H1 (cell line): ENCODE measurements at regions not wholly inside any gene's neighbourhood (a gene's known extent, or its start where the extent isn't known, plus 50 kb on each side); places are given as distances from the start of the nearest gene placed in this dataset.

Source experiments
- CTCF ChIA-PET: fragments of 300-600 bp; sonication (Branson Sonifier 250); formaldehyde crosslinking; loops from one replicate; lab custom pipeline; 2021; ENCODE audit not compliant: partially characterized antibody; lab: Charles Lee
- POLR2A ChIA-PET: fragments of 300-600 bp; sonication (Branson Sonifier 250); formaldehyde crosslinking; loops from one replicate; lab custom pipeline; 2021; ENCODE audit warnings: inconsistent platforms; ENCODE audit not compliant: partially characterized antibody; lab: Charles Lee
- DNase-seq, 2 experiments: peaks; one replicate each; pipeline versions ENCODE4 v3.0.0 to v3.0.0-alpha.2; 2010 to 2022; ENCODE audit warnings: low spot score in 2 of 2, low read depth in 1 of 2, mixed read lengths in 1 of 2
- FAIRE-seq: peaks from 2 replicates; lab custom pipeline; 2011; peaks lifted over from hg19 to GRCh38; lab: Jason Lieb, UNC
- H2AFZ ChIP-seq: 2 replicates; pipeline ENCODE4 v1.8.1; 2012; ENCODE audit warnings: low read length, inconsistent platforms
- H2AK5ac ChIP-seq: 2 replicates; pipeline ENCODE4 v1.6.1; 2013; ENCODE audit warnings: low read depth, low read length
- H2BK120ac ChIP-seq: replicated peaks from 2 replicates; pipeline ENCODE3; 2013; ENCODE audit warnings: low read depth, low read length, inconsistent platforms
- H2BK12ac ChIP-seq: 2 replicates; pipeline ENCODE4 v1.6.1; 2013; ENCODE audit warnings: low read depth, low read length
- H2BK15ac ChIP-seq: 2 replicates; pipeline ENCODE4 v1.6.1; 2013; ENCODE audit warnings: low read length
- H2BK20ac ChIP-seq: 2 replicates; pipeline ENCODE4 v1.6.1; 2013; ENCODE audit warnings: low read length
- H2BK5ac ChIP-seq: 2 replicates; pipeline ENCODE4 v1.6.1; 2013; ENCODE audit warnings: low read depth, low read length
- H3K14ac ChIP-seq: 2 replicates; pipeline ENCODE4 v1.6.1; 2013; ENCODE audit warnings: inconsistent platforms; ENCODE audit not compliant: insufficient read length
- H3K18ac ChIP-seq: 2 replicates; pipeline ENCODE4 v1.6.1; 2013; ENCODE audit warnings: low read length; ENCODE audit errors: extremely low read depth
- H3K23ac ChIP-seq: 2 replicates; pipeline ENCODE4 v1.6.1; 2013; ENCODE audit warnings: inconsistent platforms; ENCODE audit not compliant: insufficient read length
- H3K23me2 ChIP-seq: 2 replicates; pipeline ENCODE4 v1.6.1; 2013; ENCODE audit warnings: low read depth, low read length
- H3K27ac ChIP-seq: 2 replicates; pipeline ENCODE4 v1.6.1; 2011; ENCODE audit warnings: low read depth, low read length, inconsistent platforms
- H3K27me3 ChIP-seq, 4 experiments: replicated peaks in 1 of 4; 1 replicate in 1 of 4; 2 replicates in 3 of 4; pipeline versions ENCODE4 v1.6.1 to v1.8.1; 2011 to 2013; ENCODE audit warnings: low read length in 3 of 4, mild to moderate bottlenecking in 3 of 4, inconsistent platforms in 2 of 4, mixed read lengths in 2 of 4, moderate library complexity in 1 of 4; ENCODE audit not compliant: control insufficient read depth in 3 of 4, insufficient read depth in 3 of 4; ENCODE audit errors: extremely low read depth in 1 of 4
- H3K36me3 ChIP-seq, 4 experiments: 2 replicates each; pipeline versions ENCODE4 v1.6.1 to v1.8.1; 2011 to 2013; ENCODE audit warnings: mild to moderate bottlenecking in 4 of 4, low read length in 3 of 4, moderate library complexity in 2 of 4, control low read depth in 1 of 4, inconsistent platforms in 1 of 4; ENCODE audit not compliant: insufficient read depth in 4 of 4, control insufficient read depth in 2 of 4
- H3K4ac ChIP-seq: replicated peaks from 2 replicates; pipeline ENCODE3; 2013; ENCODE audit warnings: low read length, low read depth, mixed read lengths, inconsistent platforms; ENCODE audit not compliant: insufficient read length
- H3K4me1 ChIP-seq, 4 experiments: replicated peaks in 1 of 4; 1 replicate in 1 of 4; 2 replicates in 3 of 4; pipeline versions ENCODE4 v1.6.1 to v1.8.1; 2011 to 2013; ENCODE audit warnings: low read length in 3 of 4, inconsistent platforms in 2 of 4, mixed read lengths in 1 of 4; ENCODE audit not compliant: insufficient read depth in 4 of 4, control insufficient read depth in 3 of 4
- H3K4me2 ChIP-seq, 2 experiments: 2 replicates each; pipeline versions ENCODE4 v1.6.1 to v1.8.1; 2011 to 2013; ENCODE audit warnings: low read depth in 2 of 2, low read length in 2 of 2, control low read depth in 1 of 2, inconsistent platforms in 1 of 2, mild to moderate bottlenecking in 1 of 2; ENCODE audit not compliant: insufficient read depth in 1 of 2
- H3K4me3 ChIP-seq, 4 experiments: fragments of 200-600, 300-600 bp in 1 of 4; sonication (generic), shearing (Covaris generic), sonication (Bioruptor Twin) in 1 of 4; 2 replicates each; pipeline versions ENCODE4 v1.5.1 to v1.8.1; 2011 to 2016; ENCODE audit warnings: low read length in 4 of 4, low read depth in 3 of 4, control low read depth in 2 of 4, inconsistent platforms in 2 of 4, mild to moderate bottlenecking in 2 of 4, mixed read lengths in 1 of 4, moderate library complexity in 1 of 4; ENCODE audit not compliant: insufficient read depth in 2 of 4; ENCODE audit errors: extremely low read depth in 1 of 4
- H3K56ac ChIP-seq: replicated peaks from 2 replicates; pipeline ENCODE3; 2013; ENCODE audit warnings: low read depth, mild to moderate bottlenecking, mixed read lengths, low read length, inconsistent platforms; ENCODE audit not compliant: insufficient read length
- H3K79me1 ChIP-seq: 2 replicates; pipeline ENCODE4 v1.6.1; 2013; ENCODE audit warnings: low read depth, low read length, control low read depth
- H3K79me2 ChIP-seq, 2 experiments: 2 replicates each; pipeline versions ENCODE4 v1.6.1 to v1.8.1; 2012 to 2013; ENCODE audit warnings: low read length in 2 of 2, mild to moderate bottlenecking in 2 of 2, inconsistent platforms in 1 of 2; ENCODE audit not compliant: insufficient read depth in 2 of 2, control insufficient read depth in 1 of 2
- H3K9ac ChIP-seq, 4 experiments: replicated peaks in 1 of 4; 1 replicate in 1 of 4; 2 replicates in 3 of 4; pipeline versions ENCODE4 v1.6.1 to v1.8.1; 2011 to 2013; ENCODE audit warnings: low read depth in 3 of 4, low read length in 3 of 4, control low read depth in 2 of 4, mild to moderate bottlenecking in 2 of 4, moderate library complexity in 2 of 4, inconsistent platforms in 1 of 4; ENCODE audit errors: extremely low read depth in 1 of 4
- H3K9me3 ChIP-seq, 2 experiments: 2 replicates each; pipeline versions ENCODE4 v1.6.1 to v1.8.1; 2012 to 2013; ENCODE audit warnings: mild to moderate bottlenecking in 2 of 2, moderate library complexity in 2 of 2, control low read depth in 1 of 2, inconsistent platforms in 1 of 2, low read depth in 1 of 2, low read length in 1 of 2, mixed read lengths in 1 of 2; ENCODE audit not compliant: insufficient read depth in 2 of 2
- H4K20me1 ChIP-seq, 2 experiments: replicated peaks in 1 of 2; 2 replicates each; pipeline versions ENCODE3 to v1.8.1; 2011 to 2013; ENCODE audit warnings: inconsistent platforms in 2 of 2, low read length in 2 of 2, mild to moderate bottlenecking in 1 of 2; ENCODE audit not compliant: insufficient read depth in 2 of 2, control insufficient read depth in 1 of 2
- H4K5ac ChIP-seq: 2 replicates; pipeline ENCODE4 v1.6.1; 2013; ENCODE audit warnings: low read length, low read depth, mixed read lengths, inconsistent platforms; ENCODE audit not compliant: insufficient read length
- H4K8ac ChIP-seq: 2 replicates; pipeline ENCODE4 v1.8.0; 2013; ENCODE audit warnings: mild to moderate bottlenecking, moderate library complexity, low read length, inconsistent platforms; ENCODE audit not compliant: insufficient read depth; ENCODE audit errors: extremely low read depth
- H4K91ac ChIP-seq: replicated peaks from 2 replicates; pipeline ENCODE3; 2013; ENCODE audit warnings: low read length, mixed read lengths, inconsistent platforms; ENCODE audit not compliant: insufficient read length
- CREB1 ChIP-seq: IDR thresholded peaks from 2 replicates; pipeline ENCODE4 v1.6.1; 2012; ENCODE audit warnings: inconsistent platforms
- EP300 ChIP-seq, 2 experiments: IDR thresholded peaks; 1 replicate in 1 of 2; 2 replicates in 1 of 2; pipeline ENCODE4 v1.6.1; 2011 to 2012; ENCODE audit warnings: low read depth in 2 of 2, low read length in 2 of 2, mild to moderate bottlenecking in 2 of 2, borderline replicate concordance in 1 of 2, inconsistent platforms in 1 of 2, moderate library complexity in 1 of 2
- SIRT6 ChIP-seq: IDR thresholded peaks from one replicate; pipeline ENCODE4 v1.7.1; 2012; ENCODE audit warnings: low read length, inconsistent platforms
- SUZ12 ChIP-seq: fragments of 200-600 bp; sonication (generic); IDR thresholded peaks from 2 replicates; pipeline ENCODE4 v1.6.1; 2012; ENCODE audit warnings: mild to moderate bottlenecking, inconsistent platforms, low read length, moderate library complexity, mixed read lengths
- TCF12 ChIP-seq: IDR thresholded peaks from 2 replicates; pipeline ENCODE4 v1.6.1; 2011; ENCODE audit warnings: low read depth, mild to moderate bottlenecking, low read length
- ZNF274 ChIP-seq: IDR thresholded peaks from 2 replicates; pipeline ENCODE4 v1.7.0; 2012; ENCODE audit warnings: low read length, borderline replicate concordance; ENCODE audit errors: extremely low read depth
- WGBS, 2 experiments: shearing (Covaris generic) in 1 of 2; methylation state at CpG; one replicate each; pipeline versions ENCODE4 v1.1.6 to v1.1.7; 2013 to 2015; ENCODE audit warnings: low lambda C conversion rate in 2 of 2, mixed read lengths in 2 of 2, inconsistent platforms in 1 of 2, low coverage in 1 of 2, missing lambda C conversion rate in 1 of 2; ENCODE audit not compliant: insufficient replicate concordance in 2 of 2, insufficient coverage in 1 of 2, insufficient read length in 1 of 2; ENCODE audit errors: extremely low coverage in 1 of 2, missing lambda C conversion rate in 1 of 2; 5-methylcytosine and 5-hydroxymethylcytosine counted together

GRCh38 chr6:156508126-156508525 is 269.1 kb upstream of the ARID1B start:
- H4K5ac ChIP-seq, result no peak overlapping the region
- WGBS, 2 experiments, result 90% methylated on average over 5 of the region's 5 CpGs; no CpG with 5 or more reads in 1 of the 2 experiments

More at GRCh38 chr6:156508126-156508525, 269.1 kb upstream of the ARID1B start:
- H3K56ac ChIP-seq, result no peak overlapping the region
- no peak overlapping the region for H4K91ac ChIP-seq
- no peak overlapping the region for H2BK12ac ChIP-seq
- no peak overlapping the region for H3K18ac ChIP-seq
- TF ChIP-seq SIRT6, result no peak
- no peak for TF ChIP-seq SUZ12
- no peak for TF ChIP-seq EP300 (IDR thresholded peaks at IDR 0.05; ENCODE audit: borderline replicate concordance in 1 of 2, low read depth in 2 of 2, low read length in 2 of 2)
- no peak for TF ChIP-seq TCF12
- TF ChIP-seq CREB1, result no peak
- no peak for TF ChIP-seq ZNF274
- TF ChIP-seq, all 59 proteins: peak for 0
- ChIA-PET CTCF (interaction anchor here (0.7 to 3.1 kb wide), 3 partner anchors 10 to 1210 kb away, joined by 3 to 11 read pairs (median 4); no protein-coding TSS in a partner anchor), POLR2A (no interaction called here)
- H3K14ac ChIP-seq, result no peak overlapping the region
- H4K8ac ChIP-seq, result no peak overlapping the region
- H3K4me2 ChIP-seq, result no peak overlapping the region
- H3K9me3 ChIP-seq, result no peaks in the 10 kb centered on the region
- no peaks in the 10 kb centered on the region for H3K36me3 ChIP-seq
- H3K79me1 ChIP-seq, result no peaks in the 10 kb centered on the region
- no peak overlapping the region for H2BK15ac ChIP-seq
- no peak overlapping the region for H3K23ac ChIP-seq
- FAIRE-seq (no peak), DNase-seq (no peak)
- H3K23me2 ChIP-seq, result no peaks in the 10 kb centered on the region
- 0 out of 7 replicates have a peak, but pooled peaks cover 0 to 3% (median 0%) of the 10 kb centered on the region in 4 experiments for H3K4me1 ChIP-seq
- H2AK5ac ChIP-seq, result no peak overlapping the region
- H3K4me3 ChIP-seq, result no peak overlapping the region
- H3K9ac ChIP-seq, result no peak overlapping the region
- no peak overlapping the region for H3K27ac ChIP-seq
- no peak overlapping the region for H2BK120ac ChIP-seq
- H3K4ac ChIP-seq, result no peak overlapping the region
- H3K79me2 ChIP-seq, result no peaks in the 10 kb centered on the region
- no peaks in the 10 kb centered on the region for H4K20me1 ChIP-seq
- no peaks in the 10 kb centered on the region for H3K27me3 ChIP-seq
- no peak overlapping the region for H2AFZ ChIP-seq
- no peak overlapping the region for H2BK20ac ChIP-seq
- H2BK5ac ChIP-seq, result no peak overlapping the region
